ENCODE measurements at regions not wholly inside any gene's neighbourhood (a gene's known extent, or its start where the extent isn't known, plus 50 kb on each side); places are given as distances from the start of the nearest gene placed in this dataset.

DNA sequence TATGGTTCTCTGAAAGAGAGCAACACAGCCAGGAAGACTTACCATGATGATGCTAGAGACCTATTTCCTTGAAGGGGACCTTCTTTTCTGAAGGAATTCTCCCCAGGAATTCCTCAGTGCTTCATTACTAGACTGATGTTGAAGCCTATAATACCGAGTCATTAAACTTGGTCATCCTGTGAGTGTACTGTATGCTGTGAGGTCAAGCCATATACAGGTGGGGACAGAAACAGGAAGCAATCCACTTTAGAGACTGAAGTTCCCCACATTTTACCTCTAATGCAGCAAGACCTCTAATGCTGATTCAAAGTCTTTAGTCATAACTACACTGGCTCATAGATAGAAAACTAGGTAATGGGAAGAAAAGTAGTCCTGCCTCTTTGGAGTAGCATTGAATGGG lies 77.1 kb upstream of the RASEF start:
- TF ChIP-seq EZH2 (IDR thresholded peaks at IDR 0.05; ENCODE audit: insufficient read depth, low read length): no peak
- TF ChIP-seq, protein P1, sequence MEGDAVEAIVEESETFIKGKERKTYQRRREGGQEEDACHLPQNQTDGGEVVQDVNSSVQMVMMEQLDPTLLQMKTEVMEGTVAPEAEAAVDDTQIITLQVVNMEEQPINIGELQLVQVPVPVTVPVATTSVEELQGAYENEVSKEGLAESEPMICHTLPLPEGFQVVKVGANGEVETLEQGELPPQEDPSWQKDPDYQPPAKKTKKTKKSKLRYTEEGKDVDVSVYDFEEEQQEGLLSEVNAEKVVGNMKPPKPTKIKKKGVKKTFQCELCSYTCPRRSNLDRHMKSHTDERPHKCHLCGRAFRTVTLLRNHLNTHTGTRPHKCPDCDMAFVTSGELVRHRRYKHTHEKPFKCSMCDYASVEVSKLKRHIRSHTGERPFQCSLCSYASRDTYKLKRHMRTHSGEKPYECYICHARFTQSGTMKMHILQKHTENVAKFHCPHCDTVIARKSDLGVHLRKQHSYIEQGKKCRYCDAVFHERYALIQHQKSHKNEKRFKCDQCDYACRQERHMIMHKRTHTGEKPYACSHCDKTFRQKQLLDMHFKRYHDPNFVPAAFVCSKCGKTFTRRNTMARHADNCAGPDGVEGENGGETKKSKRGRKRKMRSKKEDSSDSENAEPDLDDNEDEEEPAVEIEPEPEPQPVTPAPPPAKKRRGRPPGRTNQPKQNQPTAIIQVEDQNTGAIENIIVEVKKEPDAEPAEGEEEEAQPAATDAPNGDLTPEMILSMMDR (IDR thresholded peaks at IDR 0.05; ENCODE audit: insufficient read depth, low read depth, low read length): no peak
